H1 (cell line): ENCODE measurements at regions not wholly inside any gene's neighbourhood (a gene's known extent, or its start where the extent isn't known, plus 50 kb on each side); places are given as distances from the start of the nearest gene placed in this dataset.
"Not testable (repeated sequence)": the region's sequence is repeated elsewhere in the genome, so short reads cannot be mapped to it uniquely, and the experiment has no call there.

ENCODE experiments used
- CREB1 ChIP-seq: IDR thresholded peaks from 2 replicates; pipeline ENCODE4 v1.6.1; 2012; ENCODE audit warnings: inconsistent platforms
- CTCF ChIP-seq, 3 experiments: IDR thresholded peaks; 1 replicate in 2 of 3; 2 replicates in 1 of 3; pipeline versions ENCODE4 v1.5.1 to v1.6.1; 2011; ENCODE audit warnings: low read length in 3 of 3, mild to moderate bottlenecking in 3 of 3, inconsistent platforms in 2 of 3, low read depth in 1 of 3, moderate library complexity in 1 of 3; ENCODE audit not compliant: insufficient read depth in 1 of 3; ENCODE audit errors: control extremely low read depth in 1 of 3
- JUND ChIP-seq: IDR thresholded peaks from 2 replicates; pipeline ENCODE4 v1.6.1; 2011; ENCODE audit warnings: mild to moderate bottlenecking, improper control_type of control experiment, low read length
- RBBP5 ChIP-seq: IDR thresholded peaks from 2 replicates; pipeline ENCODE4 v1.7.1; 2012; ENCODE audit warnings: low read depth, mild to moderate bottlenecking, inconsistent platforms, low read length, moderate library complexity, borderline replicate concordance
- SUZ12 ChIP-seq: fragments of 200-600 bp; sonication (generic); IDR thresholded peaks from 2 replicates; pipeline ENCODE4 v1.6.1; 2012; ENCODE audit warnings: mild to moderate bottlenecking, inconsistent platforms, low read length, moderate library complexity, mixed read lengths

- not testable (repeated sequence) for TF ChIP-seq SUZ12, CREB1, JUND, RBBP5
- peak in 1 of 3 experiments; percentile 10; a peak in 1 of 4 replicates for TF ChIP-seq CTCF (IDR thresholded peaks at IDR 0.05; ENCODE audit: control extremely low read depth in 1 of 3, insufficient read depth in 1 of 3, low read depth in 1 of 3, low read length in 3 of 3)
Measured at GRCh38 chr13:25002311-25002710, 93.6 kb upstream of the PABPC3 start.
